GM21717 (cell line): ENCODE measurements at regions not wholly inside any gene's neighbourhood (a gene's known extent, or its start where the extent isn't known, plus 50 kb on each side); places are given as distances from the start of the nearest gene placed in this dataset.

Source experiments
- ATAC-seq: cut with Tn5 transposase; IDR thresholded peaks from one replicate; pipeline ENCODE4 v1.9.1; 2021; ENCODE audit warnings: mild to moderate bottlenecking, moderate library complexity; ENCODE audit not compliant: unreplicated experiment

DNA sequence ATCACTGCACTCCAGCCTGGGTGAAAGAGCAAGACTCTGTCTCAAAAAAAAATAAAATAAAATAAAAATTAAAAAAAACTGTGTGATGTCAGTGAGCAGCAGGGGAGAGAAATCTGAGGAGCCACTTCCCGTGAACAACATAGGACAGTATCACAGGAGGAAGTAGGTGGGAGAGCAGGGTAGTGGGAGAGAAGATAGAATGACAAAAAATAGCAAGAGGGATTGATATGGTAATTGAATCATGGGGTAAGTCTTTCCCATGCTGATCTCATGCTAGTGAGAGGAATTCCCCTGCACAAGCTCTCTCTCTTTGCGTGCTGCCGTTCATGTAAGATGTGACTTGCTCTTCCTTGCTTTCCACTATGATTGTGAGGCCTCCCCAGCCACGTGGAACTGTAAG, 81.6 kb upstream of the PBX1 start:
- no peak for ATAC-seq

DNA sequence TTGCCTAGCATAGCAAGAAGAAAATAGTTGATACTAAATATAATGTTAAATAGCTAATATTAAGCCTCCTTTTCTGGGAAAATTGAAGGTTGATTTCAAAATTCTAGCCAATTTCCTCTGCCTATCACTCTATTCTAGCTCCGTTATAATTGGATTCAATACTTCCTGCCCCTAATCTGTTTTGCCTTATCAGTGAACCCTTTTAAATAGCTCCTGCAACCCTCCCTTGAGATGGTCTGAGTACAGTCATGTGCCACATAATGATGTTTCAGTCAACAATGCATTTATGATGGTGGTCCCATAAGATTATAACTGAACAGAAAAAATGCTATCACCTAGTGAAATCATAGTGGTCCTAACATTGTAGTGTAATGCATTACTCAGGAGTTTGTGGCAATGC, 79.7 kb upstream of the PBX1 start:
- ATAC-seq: no peak

DNA sequence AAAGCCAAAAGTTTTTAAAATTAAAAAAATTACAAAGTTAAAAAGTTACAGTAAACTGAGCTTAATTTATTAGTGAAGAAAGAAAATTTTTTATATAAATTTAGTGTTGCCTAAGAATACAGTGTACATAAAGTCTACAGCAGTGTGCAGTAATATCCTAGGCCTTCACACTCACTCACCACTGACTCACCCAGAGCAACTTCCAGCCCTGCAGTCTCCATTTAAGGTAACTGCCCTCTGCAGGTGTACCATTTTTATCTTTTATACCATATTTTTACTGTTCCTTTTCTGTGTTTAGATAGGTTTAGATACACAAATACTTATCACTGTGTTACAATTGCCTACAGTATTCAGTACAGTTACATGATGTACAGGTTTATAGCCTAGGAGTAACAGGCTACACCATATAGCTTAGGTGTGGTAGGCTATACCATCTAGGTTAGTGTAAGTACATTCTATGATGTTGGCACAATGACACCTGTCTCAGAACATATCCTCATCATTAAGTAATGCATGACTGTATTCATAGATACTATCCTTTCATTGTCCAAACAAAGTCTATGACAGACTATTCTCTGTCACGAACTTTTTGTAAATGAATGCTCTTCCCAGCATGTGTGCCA, 78.6 kb upstream of the PBX1 start:
- no peak for ATAC-seq

DNA sequence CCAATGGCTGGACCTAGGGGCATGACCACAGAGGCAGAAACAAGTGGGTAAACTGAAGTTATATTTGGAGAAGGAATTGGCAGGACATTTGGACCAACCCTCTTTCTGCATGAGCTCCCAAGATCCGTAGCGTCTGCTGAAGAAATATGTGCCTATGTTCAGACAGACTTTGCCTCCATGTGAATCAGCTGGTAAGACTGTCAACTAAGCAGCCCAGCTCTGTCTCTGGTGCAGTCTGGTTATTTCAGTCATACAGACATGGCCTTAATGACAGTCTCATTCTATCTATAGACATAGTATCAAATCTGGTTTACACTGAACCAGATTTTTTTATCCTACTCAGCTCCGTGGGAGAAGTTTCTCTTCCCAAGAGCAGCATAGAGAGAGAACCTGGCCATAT, 63.1 kb upstream of the PBX1 start:
- ATAC-seq: no peak

DNA sequence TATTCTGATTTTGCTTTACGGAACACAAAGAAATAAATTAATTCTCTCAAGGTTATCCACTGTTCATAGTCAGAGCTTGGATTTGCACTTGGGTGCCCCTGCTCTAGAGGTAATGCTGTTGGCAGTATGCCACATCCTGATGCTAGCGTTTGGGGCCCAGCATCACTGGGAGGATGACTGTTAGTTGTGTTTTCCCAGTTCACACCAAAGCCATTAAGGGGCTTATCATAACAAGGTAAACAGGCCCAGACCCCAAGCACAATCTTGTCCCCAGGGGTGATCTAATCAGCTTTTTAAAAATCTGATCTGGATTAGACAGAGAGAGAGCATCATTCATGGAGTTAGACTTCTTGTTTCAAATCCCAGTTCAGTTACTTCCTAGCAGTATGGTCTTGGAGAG, 60.2 kb upstream of the PBX1 start:
- no peak for ATAC-seq

DNA sequence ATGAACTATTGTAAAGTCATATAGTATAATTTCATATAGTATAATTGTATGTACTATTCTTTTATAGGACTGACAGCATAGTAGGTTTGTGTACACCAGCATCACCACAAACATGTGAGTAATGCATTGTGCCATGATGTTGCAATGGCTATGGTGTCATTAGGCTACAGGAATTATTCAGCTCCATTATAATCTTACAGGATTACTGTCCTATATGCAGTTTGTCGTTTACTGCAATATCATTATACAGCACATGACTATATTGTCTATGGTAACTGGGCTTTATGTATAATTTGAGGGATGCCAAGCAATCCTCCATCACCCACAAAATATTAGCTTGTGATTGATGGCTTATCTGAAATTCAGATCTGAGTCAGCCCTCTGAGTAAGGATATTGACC, 54.2 kb upstream of the PBX1 start:
- no peak for ATAC-seq
